Left kidney (tissue), 1 donor: ENCODE measurements at regions not wholly inside any gene's neighbourhood (a gene's known extent, or its start where the extent isn't known, plus 50 kb on each side); places are given as distances from the start of the nearest gene placed in this dataset.
"Not testable (repeated sequence)": the region's sequence is repeated elsewhere in the genome, so short reads cannot be mapped to it uniquely, and the experiment has no call there.

ENCODE experiments used
- DNase-seq: peaks from one replicate; pipeline ENCODE4 v3.0.0-alpha.2; 2013

GRCh38 chr3:151593928-151594327, 133.1 kb upstream of the IGSF10 start:
- no peak for DNase-seq

- DNase-seq, result no peak
Measured at GRCh38 chr3:151592287-151592686, 131.4 kb upstream of the IGSF10 start.

- DNase-seq, result no peak
Measured at GRCh38 chr3:151591441-151591840, 130.6 kb upstream of the IGSF10 start.

GRCh38 chr3:151589311-151589710, 128.4 kb upstream of the IGSF10 start:
- DNase-seq, result no peak

- not testable (repeated sequence) for DNase-seq
Measured at GRCh38 chr3:151587659-151588058, 126.8 kb upstream of the IGSF10 start.

GRCh38 chr3:151584566-151584965, 123.7 kb upstream of the IGSF10 start:
- DNase-seq, result no peak

- no peak for DNase-seq
Measured at GRCh38 chr3:151581035-151581434, 120.2 kb upstream of the IGSF10 start.

GRCh38 chr3:151580591-151580990, 119.7 kb upstream of the IGSF10 start:
- peak; percentile 38 for DNase-seq

GRCh38 chr3:151579571-151580270, 118.9 kb upstream of the IGSF10 start:
- DNase-seq, result no peak

- no peak for DNase-seq
Measured at GRCh38 chr3:151578495-151578894, 117.6 kb upstream of the IGSF10 start.

GRCh38 chr3:151576511-151577137, 115.8 kb upstream of the IGSF10 start:
- DNase-seq, result no peak

GRCh38 chr3:151568184-151568583, 107.3 kb upstream of the IGSF10 start:
- DNase-seq, result no peak

GRCh38 chr3:151567477-151567876, 106.6 kb upstream of the IGSF10 start:
- no peak for DNase-seq

GRCh38 chr3:151564261-151564660, 103.4 kb upstream of the IGSF10 start:
- DNase-seq, result no peak

GRCh38 chr3:151563305-151563704, 102.4 kb upstream of the IGSF10 start:
- DNase-seq, result no peak

- no peak for DNase-seq
Measured at GRCh38 chr3:151562891-151563290, 102.0 kb upstream of the IGSF10 start.

GRCh38 chr3:151561878-151562277, 101.0 kb upstream of the IGSF10 start:
- DNase-seq, result no peak

- no peak for DNase-seq
Measured at GRCh38 chr3:151560738-151561137, 99.9 kb upstream of the IGSF10 start.

- no peak for DNase-seq
Measured at GRCh38 chr3:151559736-151560135, 98.9 kb upstream of the IGSF10 start.

- no peak for DNase-seq
Measured at GRCh38 chr3:151558661-151559060, 97.8 kb upstream of the IGSF10 start.

GRCh38 chr3:151557068-151557840, 96.4 kb upstream of the IGSF10 start:
- DNase-seq, result no peak

GRCh38 chr3:151556596-151556995, 95.7 kb upstream of the IGSF10 start:
- no peak for DNase-seq

GRCh38 chr3:151555523-151555922, 94.7 kb upstream of the IGSF10 start:
- no peak for DNase-seq
